SK-N-SH (cell line): ENCODE measurements at regions not wholly inside any gene's neighbourhood (a gene's known extent, or its start where the extent isn't known, plus 50 kb on each side); places are given as distances from the start of the nearest gene placed in this dataset.

ENCODE experiments used
- EP300 ChIP-seq, 2 experiments: IDR thresholded peaks; 2 replicates each; pipeline versions ENCODE4 v1.4.0 to v1.6.1; 2012; ENCODE audit warnings: borderline replicate concordance in 1 of 2, low read depth in 1 of 2, low read length in 1 of 2
- MXI1 ChIP-seq: IDR thresholded peaks from 2 replicates; pipeline ENCODE4 v1.6.1; 2012; ENCODE audit warnings: mild to moderate bottlenecking, low read depth, low read length, improper control_type of control experiment
- NRF1 ChIP-seq: IDR thresholded peaks from 2 replicates; pipeline ENCODE4 v1.6.1; 2012; ENCODE audit warnings: low read depth, mild to moderate bottlenecking, low read length
- RAD21 ChIP-seq: IDR thresholded peaks from 2 replicates; pipeline ENCODE4 v1.6.1; 2012; ENCODE audit warnings: mild to moderate bottlenecking, low read length
- RCOR1 ChIP-seq: fragments of 150-350 bp; IDR thresholded peaks from 2 replicates; pipeline ENCODE4 v1.6.1; 2017; ENCODE audit warnings: antibody characterized with exemption, low read length
- TAF1 ChIP-seq: IDR thresholded peaks from 2 replicates; pipeline ENCODE4 v1.6.1; 2012; ENCODE audit warnings: low read depth, mild to moderate bottlenecking, low read length, moderate library complexity, borderline replicate concordance
- TCF12 ChIP-seq: IDR thresholded peaks from 2 replicates; pipeline ENCODE4 v1.4.0; 2012
- TEAD4 ChIP-seq: IDR thresholded peaks from 2 replicates; pipeline ENCODE4 v1.4.0; 2012; ENCODE audit warnings: mild to moderate bottlenecking, borderline replicate concordance; ENCODE audit not compliant: insufficient read depth
- TF ChIP-seq, protein P1 (sequence below): fragments of 200-600 bp; sonication (generic); IDR thresholded peaks from 2 replicates; pipeline ENCODE4 v1.6.1; 2017; ENCODE audit warnings: antibody characterized with exemption, mild to moderate bottlenecking, moderate library complexity
- TF ChIP-seq, protein P2 (sequence below): IDR thresholded peaks from 2 replicates; pipeline ENCODE4 v1.4.0; 2012; ENCODE audit warnings: low read depth

DNA sequence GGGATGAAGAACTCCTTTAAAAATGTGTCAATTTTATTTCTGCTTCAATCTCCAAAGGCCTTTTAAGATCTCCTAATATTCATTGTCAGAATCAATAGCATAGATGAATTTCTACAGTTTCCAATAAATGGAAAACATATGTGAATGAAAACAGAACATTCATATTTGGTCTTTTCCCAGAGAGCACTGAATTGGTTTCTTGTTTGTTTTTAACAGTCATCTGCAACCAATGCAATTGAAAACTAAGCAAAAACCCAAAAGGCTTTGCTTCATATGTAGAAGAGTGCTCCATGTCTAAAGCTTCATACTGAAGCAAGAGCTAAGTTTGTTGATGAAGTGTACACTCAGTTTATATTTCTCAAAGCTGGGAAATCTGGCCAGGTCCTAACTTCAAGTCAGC, 426.5 kb upstream of the CDIN1 start:
- TF ChIP-seq RAD21 (no peak), RCOR1 (no peak), TEAD4 (no peak), EP300 (IDR thresholded peaks at IDR 0.05; ENCODE audit: borderline replicate concordance in 1 of 2, low read depth in 1 of 2, low read length in 1 of 2) (no peak), MXI1 (no peak), TAF1 (no peak), TCF12 (no peak), NRF1 (no peak)
- TF ChIP-seq, protein P1, sequence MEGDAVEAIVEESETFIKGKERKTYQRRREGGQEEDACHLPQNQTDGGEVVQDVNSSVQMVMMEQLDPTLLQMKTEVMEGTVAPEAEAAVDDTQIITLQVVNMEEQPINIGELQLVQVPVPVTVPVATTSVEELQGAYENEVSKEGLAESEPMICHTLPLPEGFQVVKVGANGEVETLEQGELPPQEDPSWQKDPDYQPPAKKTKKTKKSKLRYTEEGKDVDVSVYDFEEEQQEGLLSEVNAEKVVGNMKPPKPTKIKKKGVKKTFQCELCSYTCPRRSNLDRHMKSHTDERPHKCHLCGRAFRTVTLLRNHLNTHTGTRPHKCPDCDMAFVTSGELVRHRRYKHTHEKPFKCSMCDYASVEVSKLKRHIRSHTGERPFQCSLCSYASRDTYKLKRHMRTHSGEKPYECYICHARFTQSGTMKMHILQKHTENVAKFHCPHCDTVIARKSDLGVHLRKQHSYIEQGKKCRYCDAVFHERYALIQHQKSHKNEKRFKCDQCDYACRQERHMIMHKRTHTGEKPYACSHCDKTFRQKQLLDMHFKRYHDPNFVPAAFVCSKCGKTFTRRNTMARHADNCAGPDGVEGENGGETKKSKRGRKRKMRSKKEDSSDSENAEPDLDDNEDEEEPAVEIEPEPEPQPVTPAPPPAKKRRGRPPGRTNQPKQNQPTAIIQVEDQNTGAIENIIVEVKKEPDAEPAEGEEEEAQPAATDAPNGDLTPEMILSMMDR: no peak
- TF ChIP-seq, protein P2, sequence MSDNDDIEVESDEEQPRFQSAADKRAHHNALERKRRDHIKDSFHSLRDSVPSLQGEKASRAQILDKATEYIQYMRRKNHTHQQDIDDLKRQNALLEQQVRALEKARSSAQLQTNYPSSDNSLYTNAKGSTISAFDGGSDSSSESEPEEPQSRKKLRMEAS: no peak
